Skeletal muscle cell (primary cell): ENCODE measurements at regions not wholly inside any gene's neighbourhood (a gene's known extent, or its start where the extent isn't known, plus 50 kb on each side); places are given as distances from the start of the nearest gene placed in this dataset.

Experiments used
- DNase-seq: peaks from one replicate; pipeline ENCODE4 v3.0.0-alpha.2; 2010; ENCODE audit warnings: low read depth
- H3K4me3 ChIP-seq: 2 replicates; pipeline ENCODE4 v1.5.1; 2011; ENCODE audit warnings: low read depth, mild to moderate bottlenecking, control low read depth, low read length, moderate library complexity

DNA sequence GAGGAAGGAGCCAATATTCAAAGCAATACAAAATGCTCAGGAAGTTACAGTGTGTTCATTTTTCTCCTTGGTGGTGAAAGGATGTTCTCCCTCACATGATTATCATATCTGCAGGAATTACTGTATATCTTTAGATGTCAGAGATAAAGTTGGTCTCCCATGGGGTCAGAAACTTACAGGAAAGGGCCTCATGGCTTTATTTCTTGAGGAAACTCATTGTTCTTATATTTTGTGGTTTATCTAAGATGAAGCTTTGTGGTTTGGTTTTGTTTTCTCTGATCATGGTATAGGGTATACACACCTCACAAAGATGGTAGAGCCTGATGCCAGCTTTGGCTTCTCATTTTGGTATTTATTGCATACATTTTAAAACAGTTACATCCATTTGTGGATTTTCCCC, 100.5 kb upstream of the STXBP5 start:
- DNase-seq = no peak
- H3K4me3 ChIP-seq = no peak overlapping the region

DNA sequence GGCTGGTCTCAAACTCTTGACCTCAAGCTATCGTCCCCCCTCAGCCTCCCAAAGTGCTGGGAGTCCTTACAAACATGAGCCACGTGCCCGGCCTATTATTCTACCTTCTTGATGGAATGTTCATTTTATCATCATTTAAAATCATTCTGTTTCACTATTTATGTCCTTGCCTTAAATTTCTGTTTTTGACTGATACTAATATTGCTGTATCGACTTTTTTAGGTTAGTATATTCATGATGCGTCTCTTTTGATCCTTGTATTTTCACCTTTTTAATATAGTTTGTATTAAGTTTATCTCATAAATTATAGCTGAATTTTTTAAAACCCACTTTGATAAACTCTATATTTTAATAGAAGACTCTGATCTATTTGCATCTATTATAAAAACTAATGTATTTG, 98.4 kb upstream of the STXBP5 start:
- H3K4me3 ChIP-seq = no peak overlapping the region
- DNase-seq = no peak

DNA sequence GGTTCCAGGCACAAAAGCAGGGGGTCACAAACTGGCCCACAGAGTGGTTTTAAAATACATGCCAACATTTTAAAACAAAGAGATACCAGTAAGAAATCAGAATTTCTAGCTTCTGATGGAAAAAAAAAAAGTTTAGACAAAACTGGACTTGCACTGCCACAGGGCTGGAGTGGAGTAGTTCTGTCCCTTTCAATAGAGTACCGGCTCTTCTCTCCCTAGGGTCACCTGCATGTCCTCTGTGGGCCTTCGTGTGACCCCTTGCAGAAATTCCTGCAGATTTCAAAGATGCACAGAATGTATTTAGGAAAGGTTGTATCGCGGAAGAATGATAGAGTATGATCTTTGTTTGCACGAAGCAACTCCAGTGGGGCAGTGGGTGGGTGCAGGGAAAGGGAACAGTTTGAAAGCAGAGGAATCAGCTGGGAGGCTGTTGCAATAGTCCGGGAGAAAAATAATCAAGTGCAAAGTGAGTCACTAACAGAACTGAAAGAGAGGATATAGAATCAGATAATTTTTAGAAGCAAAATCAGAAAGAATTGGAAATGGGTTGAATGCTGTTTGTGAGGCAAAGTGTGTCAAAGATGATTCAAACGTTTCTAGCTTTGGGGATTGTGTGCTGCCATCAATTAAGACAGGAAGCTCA, 97.3 kb upstream of the STXBP5 start:
- H3K4me3 ChIP-seq = no peak overlapping the region
- no peak for DNase-seq

DNA sequence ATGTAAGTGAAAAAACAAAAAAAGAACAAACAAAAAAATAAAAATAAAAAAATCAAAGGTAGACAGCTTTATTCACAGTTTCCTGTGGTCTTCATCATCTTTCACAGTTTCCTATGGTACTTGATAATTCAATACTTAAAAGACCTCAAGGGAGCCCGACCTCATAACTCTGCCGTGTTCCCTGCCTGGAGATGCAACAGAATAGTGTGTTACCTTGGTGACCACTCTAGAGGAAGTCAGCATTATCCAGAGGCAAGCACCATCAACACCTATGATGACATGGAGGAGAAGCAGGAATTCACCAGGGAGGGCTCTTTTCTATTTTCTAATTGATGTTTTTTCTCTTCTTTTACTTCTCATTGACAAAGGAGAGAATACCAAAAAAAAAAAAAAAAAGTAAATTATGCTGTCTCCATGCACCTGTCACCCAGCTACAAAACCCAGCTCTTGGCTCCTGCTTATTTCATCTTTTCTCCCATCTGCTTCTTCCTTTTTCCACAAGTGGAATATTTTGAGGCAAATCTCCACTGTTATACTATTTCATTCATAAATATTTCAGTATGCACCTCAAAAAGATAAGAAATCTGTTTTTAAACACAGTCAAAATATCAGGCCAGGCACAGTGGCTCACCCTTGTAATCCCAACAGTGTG, 95.8 kb upstream of the STXBP5 start:
- H3K4me3 ChIP-seq = no peak overlapping the region
- DNase-seq = no peak

DNA sequence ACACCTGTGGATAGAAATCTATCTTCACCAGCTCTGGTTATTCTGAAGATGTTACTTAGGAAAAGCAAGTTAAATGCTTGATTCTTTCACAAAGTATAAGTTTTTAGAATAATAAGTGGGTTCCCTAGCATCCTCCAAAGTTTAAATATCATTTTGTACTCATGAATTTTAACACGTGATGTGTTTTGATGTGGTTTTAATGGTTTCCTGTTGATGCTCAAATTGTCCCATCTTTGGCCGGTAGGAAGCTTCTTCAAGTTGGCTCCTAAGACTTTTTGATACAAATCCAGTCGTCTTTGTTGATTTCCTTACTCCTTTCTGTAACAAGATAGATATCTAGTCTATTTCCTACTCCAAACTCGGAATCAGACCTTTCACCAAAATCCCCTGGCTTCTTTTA, 94.5 kb upstream of the STXBP5 start:
- no peak for DNase-seq
- no peak overlapping the region for H3K4me3 ChIP-seq

DNA sequence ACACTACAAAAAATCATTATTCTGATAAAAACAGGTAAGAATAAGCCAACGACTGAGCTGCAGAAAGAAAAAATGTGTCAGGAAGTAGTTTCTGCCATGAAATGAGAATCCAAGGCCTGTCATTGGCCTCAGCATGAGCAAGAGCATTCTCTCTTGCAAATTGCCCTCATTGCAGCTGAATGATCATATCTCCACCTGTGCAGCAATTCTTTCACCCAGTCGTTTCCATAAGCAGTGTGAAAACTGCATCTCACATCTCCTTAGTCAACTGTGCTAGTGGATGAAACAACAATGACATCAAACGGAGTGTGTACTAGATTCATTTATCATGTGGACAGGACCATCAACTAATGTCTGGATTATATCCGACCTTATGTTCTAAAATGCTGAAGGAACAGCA, 88.2 kb upstream of the STXBP5 start:
- H3K4me3 ChIP-seq = no peak overlapping the region
- DNase-seq = no peak

DNA sequence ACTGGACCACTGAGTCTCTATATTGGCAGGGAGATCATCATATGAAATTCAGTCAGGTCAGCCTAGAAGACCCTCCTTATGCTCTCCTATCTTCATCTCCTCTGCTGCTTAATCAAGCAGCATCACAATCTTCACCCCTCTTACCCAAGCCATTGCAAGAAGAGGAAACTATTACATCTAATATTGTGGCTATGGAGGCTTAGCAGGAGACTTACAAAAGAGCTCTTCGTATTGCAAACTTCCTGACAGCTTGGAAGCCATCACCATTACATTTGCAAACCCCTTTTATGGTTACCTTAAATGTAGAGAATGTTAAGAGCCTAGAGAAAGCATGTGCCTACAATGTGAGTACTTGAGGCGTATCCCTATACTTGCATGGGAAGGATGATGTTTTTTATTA, 87.2 kb upstream of the STXBP5 start:
- no peak overlapping the region for H3K4me3 ChIP-seq
- no peak for DNase-seq

DNA sequence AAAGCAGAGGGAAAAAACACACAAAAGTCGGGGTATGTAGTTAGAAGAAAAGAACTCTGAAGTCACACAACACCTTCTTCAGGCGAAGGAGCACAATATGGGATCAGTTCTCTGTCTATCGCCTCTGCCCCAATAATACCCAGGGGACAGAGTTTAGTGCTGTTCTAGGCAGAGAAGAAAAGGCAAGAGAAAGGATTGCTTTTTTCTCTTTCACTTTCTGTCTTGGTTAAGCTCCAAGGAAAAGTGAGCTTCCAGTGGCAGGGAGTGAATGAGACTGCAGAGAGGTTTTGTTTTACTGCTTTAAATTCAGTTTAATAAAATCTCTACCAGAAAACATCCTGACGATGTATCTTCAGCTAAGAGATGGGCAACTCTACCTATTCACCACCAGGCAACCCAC, 86.6 kb upstream of the STXBP5 start:
- no peak for DNase-seq
- no peak overlapping the region for H3K4me3 ChIP-seq

DNA sequence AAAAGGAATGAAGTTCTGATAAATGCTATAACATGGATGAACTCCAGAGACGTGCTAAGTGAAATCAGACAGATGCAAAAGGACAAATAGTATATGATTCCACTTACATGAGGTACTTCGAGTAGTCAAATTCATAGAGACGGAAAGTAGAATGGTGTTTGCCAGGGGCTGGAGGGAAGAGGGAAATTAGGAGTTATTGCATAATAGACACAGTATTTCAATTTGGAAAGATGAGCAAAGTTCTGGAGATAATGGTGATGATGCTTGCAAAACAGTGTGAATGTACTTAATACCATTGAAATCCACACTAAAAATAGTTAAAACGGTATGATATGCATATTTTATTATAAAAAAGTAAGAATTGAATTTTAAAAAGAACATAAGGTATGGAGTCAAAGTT, 84.9 kb upstream of the STXBP5 start:
- no peak overlapping the region for H3K4me3 ChIP-seq
- no peak for DNase-seq

DNA sequence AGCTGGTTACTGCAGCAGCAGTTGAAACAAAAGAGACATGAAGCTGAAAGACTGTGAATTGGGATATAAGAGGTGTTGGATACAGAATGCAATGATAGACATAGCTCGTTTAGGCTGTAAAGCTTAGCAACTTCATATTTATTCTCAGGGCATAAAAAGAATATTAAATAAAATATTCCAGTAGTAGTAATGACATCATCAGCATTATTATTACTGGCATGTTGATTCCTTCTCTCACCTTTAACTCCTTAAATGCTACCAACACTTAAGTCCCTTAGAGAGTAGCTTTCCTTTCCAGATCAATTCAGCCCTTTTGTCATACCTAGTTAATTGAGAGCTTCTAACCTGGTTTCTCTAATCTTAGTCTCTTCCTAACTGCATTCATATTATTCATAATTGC, 81.4 kb upstream of the STXBP5 start:
- no peak for DNase-seq
- H3K4me3 ChIP-seq = no peak overlapping the region

DNA sequence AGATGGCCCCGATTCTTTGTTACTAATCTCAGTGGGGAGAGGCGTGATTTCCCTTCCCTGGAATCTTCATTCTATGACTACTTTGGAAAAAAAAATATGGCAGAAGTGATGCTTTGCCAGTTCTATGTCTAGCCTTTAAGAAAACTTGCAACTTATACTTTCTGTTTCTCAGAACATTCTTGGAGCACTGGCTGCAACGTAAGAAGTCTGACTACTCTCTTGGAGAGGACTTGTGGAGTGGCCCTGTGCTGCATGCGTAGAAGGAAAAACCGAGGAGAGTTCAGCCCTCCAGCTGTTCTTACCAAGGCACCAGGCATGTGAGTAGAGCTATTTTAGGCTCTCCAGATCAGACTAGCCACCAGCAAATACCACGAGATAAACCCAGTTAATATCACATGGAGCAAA, 77.6 kb upstream of the STXBP5 start:
- H3K4me3 ChIP-seq = no peak overlapping the region
- DNase-seq = no peak

DNA sequence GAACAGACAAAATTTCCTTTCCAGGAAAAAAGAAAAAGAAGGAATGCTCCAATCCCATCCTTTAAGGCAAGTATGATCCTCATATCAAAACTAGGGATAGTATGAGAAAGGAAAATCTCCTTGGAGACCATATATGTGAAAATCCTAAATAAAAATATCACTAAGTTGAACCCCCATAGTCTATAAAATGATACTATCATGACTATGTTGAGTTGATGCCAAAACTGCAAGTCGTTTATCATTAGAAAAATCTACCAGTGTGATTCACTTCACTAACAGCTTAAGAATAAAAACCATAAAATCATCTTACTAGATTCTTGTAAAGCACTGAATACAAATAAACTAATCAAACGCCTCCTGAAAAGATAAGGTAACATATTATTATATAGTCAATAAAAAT, 76.6 kb upstream of the STXBP5 start:
- H3K4me3 ChIP-seq = no peak overlapping the region

DNA sequence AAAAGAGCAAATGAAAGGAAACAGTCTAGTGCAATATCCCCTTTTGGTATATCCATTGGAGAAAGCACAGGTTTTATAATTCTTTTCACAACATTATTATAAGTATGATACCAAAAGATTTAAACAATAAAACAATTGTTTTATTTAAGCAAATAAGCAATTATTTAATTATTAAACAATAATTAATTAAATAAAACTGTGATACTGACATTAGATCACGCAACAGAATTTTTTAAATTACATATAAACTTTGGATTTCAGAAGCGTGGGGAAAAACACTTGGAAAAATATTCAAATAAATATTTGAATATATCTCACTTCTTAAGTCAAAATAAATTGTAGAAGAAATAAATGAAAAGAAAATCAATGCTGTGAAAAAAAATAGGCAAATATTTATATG, 76.2 kb upstream of the STXBP5 start:
- no peak for DNase-seq

More for the DNA sequence above, 76.6 kb upstream of the STXBP5 start:
- DNase-seq = no peak

DNA sequence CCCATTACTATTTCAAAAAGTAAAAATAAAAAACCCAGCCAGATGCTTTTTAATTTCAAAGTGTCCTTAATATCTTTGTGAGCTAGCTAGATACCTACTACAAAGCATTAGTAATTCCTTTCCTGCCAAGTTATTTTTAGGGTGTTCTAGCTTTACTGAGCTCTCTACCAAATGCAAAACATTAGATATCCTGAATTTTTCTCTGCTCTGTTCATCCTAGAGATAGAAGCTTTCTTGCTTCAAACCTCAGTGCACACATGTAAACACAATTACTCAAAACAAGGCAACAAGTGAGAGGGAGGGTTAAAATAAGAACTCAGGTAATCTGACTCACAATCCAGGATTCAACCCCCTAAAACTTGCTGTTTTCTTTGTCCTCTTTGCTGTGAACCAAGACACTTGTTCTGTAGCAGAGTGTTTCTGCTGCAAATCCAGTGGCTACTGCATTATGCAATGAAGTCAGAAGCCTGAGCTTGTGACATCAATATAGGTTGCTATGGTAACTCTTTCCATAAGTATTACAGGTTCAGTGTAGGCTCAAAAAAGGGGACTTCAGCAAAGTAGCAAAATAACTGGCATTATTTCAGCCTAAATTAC, 72.6 kb upstream of the STXBP5 start:
- DNase-seq = no peak
- H3K4me3 ChIP-seq = no peak overlapping the region

More for the DNA sequence above, 76.2 kb upstream of the STXBP5 start:
- no peak overlapping the region for H3K4me3 ChIP-seq

DNA sequence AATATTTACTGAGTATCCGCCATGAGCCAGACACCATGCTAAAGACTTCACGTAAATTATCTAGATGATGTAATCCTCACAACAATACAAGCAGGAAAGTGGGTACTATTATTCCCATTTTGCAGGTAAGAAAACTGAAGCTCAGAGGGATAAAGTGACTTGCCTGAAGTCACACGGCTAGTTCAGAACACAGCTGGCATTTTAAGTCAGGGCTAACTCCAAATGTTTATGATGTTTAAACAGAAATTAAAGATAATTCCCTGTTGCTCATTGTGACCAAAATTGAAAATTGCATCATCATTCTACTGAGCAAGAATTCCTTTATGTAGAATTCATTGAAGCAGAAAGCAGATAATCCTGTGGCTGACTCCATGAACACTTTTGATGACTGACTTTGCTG, 71.3 kb upstream of the STXBP5 start:
- peak; percentile 27 for DNase-seq
- H3K4me3 ChIP-seq = no peak overlapping the region

DNA sequence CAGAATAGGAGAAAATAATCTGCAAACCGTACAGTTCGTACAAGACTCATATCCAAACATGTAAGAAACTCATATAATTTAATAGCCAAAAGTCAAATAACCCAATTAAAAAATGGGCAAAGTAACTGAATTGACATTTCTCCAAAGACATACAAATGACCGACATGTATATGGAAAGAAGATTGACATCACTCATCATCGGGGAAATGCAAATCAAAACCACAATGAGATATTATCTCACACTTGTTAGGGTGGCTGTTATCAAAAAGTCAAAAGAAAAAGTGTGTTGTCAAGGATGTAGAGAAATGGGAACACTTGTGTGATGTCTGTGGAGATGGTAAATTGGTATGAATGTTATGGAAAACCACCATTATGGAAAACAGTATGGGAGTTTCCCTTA, 70.5 kb upstream of the STXBP5 start:
- DNase-seq = no peak
- no peak overlapping the region for H3K4me3 ChIP-seq

DNA sequence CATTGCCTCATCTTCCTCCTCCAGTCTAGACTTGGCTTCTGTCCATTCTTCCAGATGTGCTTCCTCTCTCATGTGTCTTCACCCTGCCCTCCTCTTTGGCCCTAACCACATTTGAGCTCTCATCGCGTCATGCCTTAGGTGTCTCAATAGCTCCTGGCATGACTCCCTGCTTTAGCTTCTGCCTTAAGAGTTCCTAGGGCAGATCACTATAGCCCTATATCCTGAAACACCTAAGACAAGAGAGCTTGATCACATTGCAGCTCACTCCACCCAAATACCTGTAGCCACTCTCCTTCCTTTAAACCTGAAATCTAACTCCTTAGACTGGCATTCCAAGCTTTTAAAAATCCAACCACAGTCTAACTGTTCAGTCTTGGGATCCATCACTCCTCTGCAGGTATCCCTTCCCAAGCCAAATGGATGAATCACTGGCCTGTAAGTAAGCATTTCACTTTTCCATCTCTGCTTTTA, 69.0 kb upstream of the STXBP5 start:
- H3K4me3 ChIP-seq = no peak overlapping the region
- DNase-seq = peak; percentile 98

DNA sequence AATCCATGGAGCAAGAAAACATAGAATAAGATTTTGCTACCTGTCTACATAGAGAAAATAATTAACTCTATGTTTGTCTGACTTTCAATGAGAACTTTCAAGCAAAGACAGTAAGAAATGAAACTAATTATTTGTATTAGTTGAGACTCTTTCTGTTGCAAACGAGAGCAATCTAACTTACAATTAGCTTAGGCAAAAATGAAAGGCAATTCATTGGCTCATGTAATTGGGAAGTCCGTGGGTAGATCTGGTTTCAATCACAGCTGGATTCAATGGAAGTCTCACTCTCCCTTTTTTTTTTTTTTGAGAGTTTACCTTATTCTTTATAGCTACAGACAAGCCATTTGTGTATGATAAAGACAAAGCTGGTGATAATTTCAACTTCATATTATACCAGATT, 68.2 kb upstream of the STXBP5 start:
- no peak overlapping the region for H3K4me3 ChIP-seq
- no peak for DNase-seq

DNA sequence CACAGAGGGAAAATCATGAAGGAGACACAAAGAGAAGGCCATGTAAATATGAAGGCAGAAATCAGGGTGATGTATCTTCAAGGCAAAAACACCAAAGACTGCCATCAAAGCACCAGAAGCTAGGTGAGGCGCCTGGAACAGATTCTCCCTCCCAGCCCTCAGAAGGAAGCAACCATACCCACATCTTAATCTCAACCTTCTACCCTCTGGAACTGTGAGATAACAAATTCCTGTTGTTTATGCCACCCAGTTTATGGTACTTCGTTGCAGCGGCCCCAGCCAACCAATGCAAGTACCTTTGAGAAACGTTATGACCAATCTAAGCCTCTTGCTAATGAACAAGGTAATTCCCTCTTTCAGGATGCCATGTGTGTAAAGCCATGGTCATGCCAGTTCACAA, 66.2 kb upstream of the STXBP5 start:
- no peak overlapping the region for H3K4me3 ChIP-seq
- no peak for DNase-seq

DNA sequence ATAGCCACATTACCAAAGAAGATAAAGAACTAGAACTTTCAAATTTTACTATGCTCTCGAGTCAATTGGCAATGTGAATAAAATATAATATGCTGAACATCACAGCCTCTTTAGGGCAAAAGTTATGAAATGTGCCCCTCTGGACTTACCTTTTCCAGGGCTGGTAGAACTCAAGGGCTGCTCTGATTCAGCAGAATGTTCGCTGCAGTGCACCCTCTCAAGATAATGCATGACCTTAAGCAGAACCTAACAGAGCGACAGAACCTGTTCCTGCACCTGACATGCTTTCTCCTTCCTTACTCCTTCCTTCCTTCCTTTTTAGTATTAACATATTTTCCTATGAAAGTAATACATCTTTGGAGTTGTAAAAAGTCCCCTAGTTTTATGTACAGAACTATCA, 65.4 kb upstream of the STXBP5 start:
- DNase-seq = no peak
- H3K4me3 ChIP-seq = no peak overlapping the region

DNA sequence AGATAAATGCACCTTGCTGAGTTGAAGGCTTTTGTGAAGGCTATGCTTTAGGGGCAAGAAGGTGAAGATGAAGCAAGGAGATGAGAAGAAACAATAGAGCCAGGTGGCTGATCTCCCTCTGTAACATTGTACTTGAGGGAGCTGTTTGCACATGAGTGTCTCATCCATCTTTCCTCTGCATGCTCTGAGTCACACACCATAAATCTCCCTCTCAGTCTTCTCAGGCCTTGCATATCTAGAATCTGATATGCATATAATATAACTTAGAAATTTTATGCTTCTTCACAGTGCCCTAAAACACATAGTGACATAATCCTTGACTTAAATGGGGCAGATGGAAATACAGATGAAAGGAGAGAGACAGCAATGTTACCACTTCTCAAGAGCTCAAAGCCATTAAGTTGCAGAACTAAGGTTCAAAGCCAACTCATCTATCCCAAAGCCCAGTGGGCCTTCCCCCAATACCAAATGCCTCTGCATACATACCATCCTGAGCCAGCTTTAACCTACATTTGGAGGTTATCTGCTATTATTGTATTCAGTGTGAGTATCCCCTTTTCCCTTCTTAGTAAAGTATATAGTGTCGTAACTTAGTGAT, 62.4 kb upstream of the STXBP5 start:
- peak; percentile 47 for DNase-seq
- H3K4me3 ChIP-seq = no peak overlapping the region
